Body of pancreas (tissue), 4 donors: ENCODE measurements at regions not wholly inside any gene's neighbourhood (a gene's known extent, or its start where the extent isn't known, plus 50 kb on each side); places are given as distances from the start of the nearest gene placed in this dataset.

Experiments
- POLR2A ChIP-seq, 3 donors: fragments of 450-650 bp; IDR thresholded peaks; one replicate each; pipeline ENCODE4 v1.6.1; 2016; ENCODE audit warnings: antibody characterized with exemption in 3 of 3, mild to moderate bottlenecking in 2 of 3
- TF ChIP-seq, protein P1 (sequence below), 7 experiments: fragments of 450-650 bp in 4 of 7; fragments of 200-600 bp in 3 of 7; sonication (generic) in 3 of 7; IDR thresholded peaks; one replicate each; pipeline ENCODE4 v1.5.1; 2016 to 2019; ENCODE audit warnings: antibody characterized with exemption in 7 of 7

DNA sequence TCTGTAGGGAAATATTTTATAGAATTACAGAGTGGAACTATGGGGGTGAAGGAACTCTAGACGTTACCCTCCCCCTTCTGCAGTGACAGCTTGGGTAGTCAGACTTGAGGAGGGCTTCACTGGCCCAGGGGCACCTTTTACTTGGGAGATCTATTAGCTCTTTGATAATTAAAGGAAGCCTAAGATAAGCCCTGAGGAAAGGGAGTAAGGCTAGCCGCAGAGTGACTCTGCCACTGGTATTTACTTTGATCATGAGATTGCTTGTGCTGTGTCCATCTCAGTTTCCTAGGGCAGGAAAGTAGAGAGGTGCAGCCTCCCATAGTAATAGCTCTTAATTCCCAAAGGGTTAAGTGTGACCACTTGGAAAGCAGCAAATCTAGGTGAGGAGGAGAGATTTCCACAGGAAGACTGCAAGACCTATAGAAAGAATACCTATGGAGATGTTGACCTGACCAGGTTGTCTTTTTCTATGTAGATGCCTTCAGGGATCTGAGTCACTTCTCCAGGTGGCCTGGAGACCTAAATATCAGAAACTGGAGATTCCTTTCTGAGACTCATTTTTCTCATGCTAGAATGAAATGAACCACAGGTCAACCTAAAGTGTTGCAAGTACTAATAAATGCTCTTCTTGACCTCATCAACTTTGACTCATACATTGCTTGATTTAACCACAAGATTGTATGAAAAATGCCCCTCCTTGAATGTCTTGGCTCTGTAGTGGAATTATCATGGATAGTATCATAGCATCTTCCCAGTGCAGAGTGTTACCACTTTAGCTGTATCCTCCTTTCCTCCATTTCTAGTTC lies 447.3 kb upstream of the GHITM start:
- TF ChIP-seq, protein P1, sequence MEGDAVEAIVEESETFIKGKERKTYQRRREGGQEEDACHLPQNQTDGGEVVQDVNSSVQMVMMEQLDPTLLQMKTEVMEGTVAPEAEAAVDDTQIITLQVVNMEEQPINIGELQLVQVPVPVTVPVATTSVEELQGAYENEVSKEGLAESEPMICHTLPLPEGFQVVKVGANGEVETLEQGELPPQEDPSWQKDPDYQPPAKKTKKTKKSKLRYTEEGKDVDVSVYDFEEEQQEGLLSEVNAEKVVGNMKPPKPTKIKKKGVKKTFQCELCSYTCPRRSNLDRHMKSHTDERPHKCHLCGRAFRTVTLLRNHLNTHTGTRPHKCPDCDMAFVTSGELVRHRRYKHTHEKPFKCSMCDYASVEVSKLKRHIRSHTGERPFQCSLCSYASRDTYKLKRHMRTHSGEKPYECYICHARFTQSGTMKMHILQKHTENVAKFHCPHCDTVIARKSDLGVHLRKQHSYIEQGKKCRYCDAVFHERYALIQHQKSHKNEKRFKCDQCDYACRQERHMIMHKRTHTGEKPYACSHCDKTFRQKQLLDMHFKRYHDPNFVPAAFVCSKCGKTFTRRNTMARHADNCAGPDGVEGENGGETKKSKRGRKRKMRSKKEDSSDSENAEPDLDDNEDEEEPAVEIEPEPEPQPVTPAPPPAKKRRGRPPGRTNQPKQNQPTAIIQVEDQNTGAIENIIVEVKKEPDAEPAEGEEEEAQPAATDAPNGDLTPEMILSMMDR (IDR thresholded peaks at IDR 0.05), result no peak
- TF ChIP-seq POLR2A (IDR thresholded peaks at IDR 0.05), result no peak
